Osteocyte (in vitro differentiated cells): ENCODE measurements at regions not wholly inside any gene's neighbourhood (a gene's known extent, or its start where the extent isn't known, plus 50 kb on each side); places are given as distances from the start of the nearest gene placed in this dataset.

Experiments
- DNase-seq: peaks from one replicate; pipeline ENCODE4 v3.0.0; 2021; ENCODE audit warnings: mixed read lengths; ENCODE audit not compliant: unreplicated experiment; ENCODE audit errors: extremely low spot score
- H3K27ac Mint-ChIP-seq: one replicate; pipeline ENCODE4 v1.8.0; 2021; ENCODE audit warnings: mild to moderate bottlenecking, mixed read lengths; ENCODE audit not compliant: unreplicated experiment
- H3K27me3 Mint-ChIP-seq: one replicate; pipeline ENCODE4 v1.8.0; 2021; ENCODE audit warnings: mixed read lengths; ENCODE audit not compliant: unreplicated experiment
- H3K36me3 Mint-ChIP-seq: one replicate; pipeline ENCODE4 v1.8.0; 2021; ENCODE audit warnings: mixed read lengths; ENCODE audit not compliant: unreplicated experiment
- H3K4me1 Mint-ChIP-seq: one replicate; pipeline ENCODE4 v1.8.0; 2021; ENCODE audit warnings: mixed read lengths; ENCODE audit not compliant: unreplicated experiment
- H3K4me3 Mint-ChIP-seq: one replicate; pipeline ENCODE4 v1.8.0; 2021; ENCODE audit warnings: mild to moderate bottlenecking, moderate library complexity, mixed read lengths; ENCODE audit not compliant: unreplicated experiment
- H3K9me3 Mint-ChIP-seq: one replicate; pipeline ENCODE4 v1.8.0; 2021; ENCODE audit warnings: mixed read lengths; ENCODE audit not compliant: unreplicated experiment
- CTCF ChIP-seq: fragments of 200-600 bp; sonication (generic); IDR thresholded peaks from 2 replicates; pipeline ENCODE4 v1.5.0; 2021; ENCODE audit warnings: antibody characterized with exemption, mild to moderate bottlenecking, moderate library complexity

- Mint-ChIP-seq H3K9me3 (peaks cover 24% of the 10 kb centered on the region), H3K36me3 (no peaks in the 10 kb centered on the region), H3K27ac (no peak overlapping the region), H3K4me1 (no peaks in the 10 kb centered on the region), H3K4me3 (no peak overlapping the region), H3K27me3 (no peaks in the 10 kb centered on the region)
- no peak for TF ChIP-seq CTCF
- DNase-seq: no peak
Measured at GRCh38 chr22:47674600-47674999, 912.1 kb downstream of the TBC1D22A start.

GRCh38 chr22:47673557-47673956, 911.1 kb downstream of the TBC1D22A start:
- Mint-ChIP-seq H3K27ac (no peak overlapping the region), H3K4me3 (no peak overlapping the region), H3K9me3 (peaks cover 33% of the 10 kb centered on the region), H3K27me3 (no peaks in the 10 kb centered on the region), H3K4me1 (no peaks in the 10 kb centered on the region), H3K36me3 (no peaks in the 10 kb centered on the region)
- DNase-seq: no peak
- TF ChIP-seq CTCF: no peak

GRCh38 chr22:47672526-47672925, 910.1 kb downstream of the TBC1D22A start:
- Mint-ChIP-seq H3K9me3 (peaks cover 26% of the 10 kb centered on the region), H3K27me3 (no peaks in the 10 kb centered on the region), H3K4me3 (no peak overlapping the region), H3K27ac (no peak overlapping the region), H3K4me1 (no peaks in the 10 kb centered on the region), H3K36me3 (no peaks in the 10 kb centered on the region)
- no peak for TF ChIP-seq CTCF
- DNase-seq: no peak

- no peaks in the 10 kb centered on the region for H3K27me3 Mint-ChIP-seq
- no peaks in the 10 kb centered on the region for H3K4me1 Mint-ChIP-seq
- DNase-seq: no peak
- H3K36me3 Mint-ChIP-seq: no peaks in the 10 kb centered on the region
- H3K9me3 Mint-ChIP-seq: peaks cover 56% of the 10 kb centered on the region
- no peak for TF ChIP-seq CTCF
- no peak overlapping the region for H3K27ac Mint-ChIP-seq
- H3K4me3 Mint-ChIP-seq: no peak overlapping the region
Measured at GRCh38 chr22:47665151-47665550, 902.7 kb downstream of the TBC1D22A start.

- Mint-ChIP-seq H3K4me3 (no peak overlapping the region), H3K4me1 (no peaks in the 10 kb centered on the region), H3K36me3 (no peaks in the 10 kb centered on the region), H3K27ac (no peak overlapping the region), H3K27me3 (no peaks in the 10 kb centered on the region), H3K9me3 (peaks cover 53% of the 10 kb centered on the region)
- no peak for TF ChIP-seq CTCF
- DNase-seq: peak; percentile 59
Measured at GRCh38 chr22:47663615-47664605, 901.5 kb downstream of the TBC1D22A start.
